Ectodermal cell (in vitro differentiated cells): ENCODE measurements at regions not wholly inside any gene's neighbourhood (a gene's known extent, or its start where the extent isn't known, plus 50 kb on each side); places are given as distances from the start of the nearest gene placed in this dataset.
"Not testable (repeated sequence)": the region's sequence is repeated elsewhere in the genome, so short reads cannot be mapped to it uniquely, and the experiment has no call there.

ENCODE experiments used
- H3K27ac ChIP-seq: 2 replicates; pipeline ENCODE4 v1.7.0; 2013; ENCODE audit warnings: mild to moderate bottlenecking, low read depth, low read length; ENCODE audit not compliant: insufficient read depth, poor library complexity, severe bottlenecking
- H3K27me3 ChIP-seq: 2 replicates; pipeline ENCODE4 v1.7.0; 2013; ENCODE audit warnings: mild to moderate bottlenecking, low read length; ENCODE audit not compliant: insufficient read depth, control insufficient read depth, poor library complexity, severe bottlenecking
- H3K36me3 ChIP-seq: one replicate; pipeline ENCODE4 v1.7.0; 2013; ENCODE audit warnings: low read length; ENCODE audit not compliant: control insufficient read depth, insufficient read depth
- H3K4me1 ChIP-seq: one replicate; pipeline ENCODE4 v1.7.0; 2013; ENCODE audit warnings: low read length; ENCODE audit not compliant: control insufficient read depth, insufficient read depth
- H3K4me3 ChIP-seq: 2 replicates; pipeline ENCODE4 v1.7.0; 2013; ENCODE audit warnings: low read depth, low read length, control low read depth; ENCODE audit not compliant: insufficient read depth
- H3K9me3 ChIP-seq: 2 replicates; pipeline ENCODE4 v1.7.0; 2013; ENCODE audit warnings: mild to moderate bottlenecking, low read length, moderate library complexity; ENCODE audit not compliant: control insufficient read depth
- WGBS, 2 experiments: methylation state at CpG; one replicate each; pipeline ENCODE4 v1.1.7; 2013; ENCODE audit warnings: missing lambda C conversion rate in 2 of 2; 5-methylcytosine and 5-hydroxymethylcytosine counted together

- no peak overlapping the region for H3K4me3 ChIP-seq
Measured at GRCh38 chr20:52429029-52429428, 237.4 kb upstream of the ZFP64 start.

GRCh38 chr20:52427960-52428359, 236.4 kb upstream of the ZFP64 start:
- Histone ChIP-seq H3K27me3 (no peaks in the 10 kb centered on the region), H3K4me3 (no peak overlapping the region), H3K36me3 (no peaks in the 10 kb centered on the region), H3K27ac (no peak overlapping the region), H3K4me1 (no peaks in the 10 kb centered on the region), H3K9me3 (no peaks in the 10 kb centered on the region)
- WGBS, 2 experiments: 93% methylated on average over 2 of the region's 2 CpGs

More at GRCh38 chr20:52429029-52429428, 237.4 kb upstream of the ZFP64 start:
- WGBS, 2 experiments: 84 to 96% methylated on average over 1 of the region's 1 CpG
- Histone ChIP-seq H3K4me1 (no peaks in the 10 kb centered on the region), H3K27ac (no peak overlapping the region), H3K36me3 (no peaks in the 10 kb centered on the region), H3K27me3 (no peaks in the 10 kb centered on the region), H3K9me3 (no peaks in the 10 kb centered on the region)

- Histone ChIP-seq H3K27ac (no peak overlapping the region), H3K4me3 (no peak overlapping the region), H3K9me3 (no peaks in the 10 kb centered on the region), H3K4me1 (no peaks in the 10 kb centered on the region), H3K27me3 (no peaks in the 10 kb centered on the region), H3K36me3 (no peaks in the 10 kb centered on the region)
- 79 to 82% methylated on average over 2 of the region's 2 CpGs for WGBS, 2 experiments
Measured at GRCh38 chr20:52426856-52427255, 235.3 kb upstream of the ZFP64 start.

- Histone ChIP-seq H3K4me3 (no peak overlapping the region), H3K27ac (no peak overlapping the region), H3K36me3 (no peaks in the 10 kb centered on the region), H3K4me1 (no peaks in the 10 kb centered on the region), H3K27me3 (no peaks in the 10 kb centered on the region), H3K9me3 (no peaks in the 10 kb centered on the region)
- WGBS, 2 experiments: 93 to 95% methylated on average over 3 of the region's 5 CpGs
Measured at GRCh38 chr20:52425701-52426100, 234.1 kb upstream of the ZFP64 start.

DNA sequence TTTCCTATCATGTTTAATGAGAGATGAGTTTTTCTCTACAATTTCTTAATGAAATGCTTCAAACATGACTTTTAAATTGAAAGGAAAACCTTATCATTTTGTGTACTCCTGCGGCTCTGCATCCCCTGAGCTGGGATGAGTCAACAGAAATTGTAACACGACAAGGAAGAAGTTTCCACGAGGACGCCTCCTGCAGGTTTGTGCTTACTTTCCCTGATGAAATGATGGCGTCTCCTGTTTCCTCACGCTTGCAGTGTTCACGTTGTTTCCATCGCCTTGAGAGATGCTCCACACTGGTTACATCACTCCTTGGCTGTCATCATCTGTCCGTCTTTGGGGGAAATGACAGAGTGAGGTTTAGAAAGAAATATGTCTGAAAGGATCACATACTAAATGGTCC, 233.7 kb upstream of the ZFP64 start:
- no peak overlapping the region for H3K4me3 ChIP-seq
- H3K27ac ChIP-seq: no peak overlapping the region
- no peaks in the 10 kb centered on the region for H3K9me3 ChIP-seq
- H3K4me1 ChIP-seq: no peaks in the 10 kb centered on the region
- H3K36me3 ChIP-seq: no peaks in the 10 kb centered on the region
- WGBS, 2 experiments: 80 to 81% methylated on average over 9 of the region's 9 CpGs
- no peaks in the 10 kb centered on the region for H3K27me3 ChIP-seq

GRCh38 chr20:52424357-52424942, 232.9 kb upstream of the ZFP64 start:
- not testable (repeated sequence) for H3K4me1 ChIP-seq, H3K27me3 ChIP-seq, H3K27ac ChIP-seq, H3K9me3 ChIP-seq, H3K36me3 ChIP-seq, H3K4me3 ChIP-seq
- 92% methylated on average over 4 to 5 of the region's 6 CpGs for WGBS, 2 experiments

DNA sequence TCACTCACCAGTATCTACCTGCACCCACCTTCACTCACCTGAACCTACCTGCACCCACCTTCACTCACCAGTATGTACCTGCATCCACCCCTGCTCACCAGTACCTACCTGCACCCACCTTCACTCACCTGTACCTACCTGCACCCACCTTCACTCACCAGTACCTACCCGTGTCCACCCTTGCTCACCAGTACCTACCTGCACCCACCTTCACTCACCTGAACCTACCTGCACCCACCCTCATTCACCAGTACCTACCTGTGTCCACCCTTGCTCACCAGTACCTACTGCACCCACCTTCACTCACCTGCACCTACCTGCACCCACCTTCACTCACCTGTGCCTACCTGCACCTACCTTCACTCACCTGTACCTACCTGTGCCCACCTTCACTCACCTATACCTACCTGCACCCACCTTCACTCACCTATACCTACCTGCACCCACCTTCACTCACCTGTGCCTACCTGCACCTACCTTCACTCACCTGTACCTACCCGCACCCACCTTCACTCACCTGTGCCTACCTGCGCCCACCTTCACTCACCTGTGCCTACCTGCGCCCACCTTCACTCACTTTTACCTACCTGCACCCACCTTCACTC, 232.1 kb upstream of the ZFP64 start:
- H3K4me3 ChIP-seq, H3K27me3 ChIP-seq, H3K4me1 ChIP-seq, H3K36me3 ChIP-seq, H3K27ac ChIP-seq, H3K9me3 ChIP-seq: not testable (repeated sequence)
- 79 to 80% methylated on average over 4 of the region's 4 CpGs for WGBS, 2 experiments

DNA sequence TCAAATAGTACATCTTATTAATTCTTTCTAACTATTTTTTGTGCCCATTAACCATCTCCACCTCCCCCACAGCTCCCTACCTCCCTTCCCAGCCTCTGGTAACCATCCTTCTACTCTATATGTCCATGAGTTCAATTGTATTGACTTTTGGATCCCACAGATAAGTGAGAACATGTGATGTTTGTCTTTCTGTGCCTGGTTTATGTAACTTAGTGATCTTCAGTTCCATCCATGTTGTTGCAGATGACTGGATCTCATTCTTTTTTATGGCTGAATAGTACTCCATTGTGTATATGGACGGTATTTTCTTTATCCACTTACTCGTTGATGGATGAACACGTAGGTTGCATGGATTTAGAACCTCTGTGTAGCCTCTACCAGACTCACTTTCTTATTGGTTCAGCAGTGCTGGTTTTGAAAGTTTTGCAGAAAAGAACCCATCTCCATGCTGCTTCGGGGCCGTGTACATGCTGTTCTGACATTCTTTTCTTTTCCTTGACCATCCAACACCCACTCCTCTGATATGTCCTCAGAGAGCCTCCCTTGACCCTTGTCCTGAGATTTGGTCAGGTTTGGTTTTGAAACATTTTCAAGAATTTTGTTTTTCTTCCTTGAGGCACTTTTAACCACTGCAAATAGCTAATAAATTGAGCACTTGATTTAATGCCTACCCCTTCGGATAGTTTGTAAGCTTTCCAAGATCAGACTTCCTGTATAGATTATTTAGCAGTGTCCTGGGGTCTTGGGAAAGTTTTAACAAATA, 231.2 kb upstream of the ZFP64 start:
- Histone ChIP-seq H3K4me3 (no peak overlapping the region), H3K4me1 (no peaks in the 10 kb centered on the region), H3K27me3 (no peaks in the 10 kb centered on the region), H3K27ac (no peak overlapping the region), H3K9me3 (no peaks in the 10 kb centered on the region), H3K36me3 (no peaks in the 10 kb centered on the region)
- 83 to 90% methylated on average over 6 of the region's 6 CpGs for WGBS, 2 experiments

DNA sequence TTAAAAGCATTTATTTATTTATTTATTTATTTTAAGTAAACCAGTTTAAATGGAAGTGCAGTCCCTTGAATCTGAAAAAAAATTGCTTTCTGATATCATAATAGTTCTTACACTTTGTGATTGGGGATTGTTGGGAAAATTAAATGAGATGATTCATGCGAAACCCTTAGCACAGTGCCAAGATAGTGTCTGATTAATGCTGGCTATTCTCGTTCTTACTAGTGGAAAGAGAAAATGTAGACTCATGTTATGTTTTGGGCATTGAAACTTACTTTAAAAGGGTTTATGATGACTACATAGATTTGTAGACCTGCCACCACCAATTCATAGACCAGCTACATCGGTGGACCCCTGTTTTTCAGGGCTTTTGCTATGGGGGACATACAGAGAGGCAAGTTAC, 229.2 kb upstream of the ZFP64 start:
- WGBS, 2 experiments: 93 to 97% methylated on average over 3 of the region's 3 CpGs
- H3K27me3 ChIP-seq: no peaks in the 10 kb centered on the region
- no peak overlapping the region for H3K4me3 ChIP-seq
- H3K4me1 ChIP-seq: no peaks in the 10 kb centered on the region
- H3K36me3 ChIP-seq: no peaks in the 10 kb centered on the region
- H3K27ac ChIP-seq: no peak overlapping the region
- no peaks in the 10 kb centered on the region for H3K9me3 ChIP-seq

GRCh38 chr20:52419205-52419604, 227.6 kb upstream of the ZFP64 start:
- H3K36me3 ChIP-seq: no peaks in the 10 kb centered on the region
- 86 to 88% methylated on average over 2 of the region's 2 CpGs for WGBS, 2 experiments
- no peaks in the 10 kb centered on the region for H3K4me1 ChIP-seq
- H3K27me3 ChIP-seq: no peaks in the 10 kb centered on the region
- no peak overlapping the region for H3K27ac ChIP-seq
- H3K4me3 ChIP-seq: no peak overlapping the region
- H3K9me3 ChIP-seq: no peaks in the 10 kb centered on the region
